Sciatic nerve (tissue), 2 donors: ENCODE measurements at regions not wholly inside any gene's neighbourhood (a gene's known extent, or its start where the extent isn't known, plus 50 kb on each side); places are given as distances from the start of the nearest gene placed in this dataset.
"Not testable (repeated sequence)": the region's sequence is repeated elsewhere in the genome, so short reads cannot be mapped to it uniquely, and the experiment has no call there.

Experiments used
- ATAC-seq: fragments of 200-7000 bp; cut with Tn5 transposase; one replicate; pipeline ENCODE4 v1.9.1; 2020; ENCODE audit warnings: mild to moderate bottlenecking, moderate library complexity
- DNase-seq: peaks from one replicate; pipeline ENCODE4 v3.0.0-alpha.2; 2020; ENCODE audit warnings: low spot score
- intact Hi-C: fragments of 100-400 bp; cut with DNase I; formaldehyde crosslinking; loops from one replicate; pipeline ENCODE4 v1.14.2; 2022
- donor health status: DM: no; HTN: no; CAD: no.
- donor health status: DM: no; HTN: no; CAD: no.

- ATAC-seq (no peak), DNase-seq (no peak)
- intact Hi-C loops: no loop called here
Measured at GRCh38 chr4:160399826-160400225, 1296.9 kb downstream of the RAPGEF2 start.

DNA sequence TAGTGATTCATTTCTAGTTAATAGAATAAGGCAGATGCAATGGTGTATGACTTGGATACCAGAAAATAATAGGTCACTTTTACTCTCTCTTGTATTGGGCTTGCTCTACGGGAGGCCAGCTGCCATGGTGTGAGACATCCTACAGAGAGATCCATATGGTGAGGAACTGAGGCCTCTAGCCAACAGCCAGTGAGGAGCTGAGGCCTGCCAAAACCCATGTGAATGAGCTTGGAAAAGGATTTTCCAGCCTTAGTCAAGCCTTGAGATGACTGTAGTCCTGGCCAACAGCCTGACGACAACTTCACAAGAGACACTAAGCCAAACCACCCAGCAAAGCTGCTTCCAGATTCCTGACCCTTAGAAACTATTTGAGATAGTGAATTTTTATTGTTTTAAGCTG lies 1300.2 kb downstream of the RAPGEF2 start:
- ATAC-seq (no peak), DNase-seq (no peak)
- intact Hi-C loops: no loop called here

DNA sequence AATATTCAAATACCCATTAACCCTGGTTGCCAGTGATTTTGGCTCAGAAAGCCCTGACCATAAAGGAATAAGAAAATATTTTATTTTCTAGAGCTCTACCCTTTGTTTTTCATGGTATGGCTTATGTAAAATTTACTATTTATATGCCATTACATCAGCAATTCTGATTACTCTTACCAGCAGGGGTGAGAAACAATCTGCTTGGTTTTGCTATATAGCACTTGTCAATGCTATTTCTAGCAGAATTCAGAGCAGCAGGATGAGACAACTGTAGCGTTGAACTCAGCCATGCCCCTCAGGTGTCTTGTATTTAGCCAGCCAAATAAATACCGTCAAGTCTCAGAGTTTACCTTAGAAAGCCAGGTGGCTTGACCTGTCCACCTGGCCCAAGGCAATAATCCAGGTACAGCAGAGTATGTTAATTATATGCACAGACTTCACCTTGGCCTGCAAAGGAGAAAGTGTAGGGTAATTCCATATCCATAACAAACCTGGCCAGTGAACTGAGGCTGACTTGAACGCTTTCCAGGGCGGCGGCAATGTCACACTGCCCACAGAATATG lies 1303.5 kb downstream of the RAPGEF2 start:
- ATAC-seq (no peak), DNase-seq (no peak)
- intact Hi-C loops: no loop called here

DNA sequence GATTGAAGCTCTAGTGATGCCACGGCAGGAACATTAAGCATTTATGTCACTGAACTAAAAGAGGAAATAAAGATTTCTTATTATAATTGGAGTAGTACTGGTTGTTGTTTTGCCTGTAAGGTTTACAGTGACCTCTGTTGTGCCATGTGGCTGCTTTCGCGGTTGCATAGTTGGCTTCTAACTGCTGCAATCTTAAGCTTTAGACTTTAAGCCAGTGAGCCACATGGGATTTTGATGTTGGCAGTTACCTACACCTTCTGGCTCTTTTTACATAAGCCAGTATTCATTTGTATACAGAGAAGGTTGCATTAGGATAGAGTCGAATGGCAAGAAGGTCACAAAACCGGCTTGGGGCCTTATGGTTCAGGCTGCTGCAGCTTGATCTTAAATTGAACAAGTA lies 1311.6 kb downstream of the RAPGEF2 start:
- ATAC-seq (no peak), DNase-seq (no peak)
- intact Hi-C loops: no loop called here

- ATAC-seq (no peak), DNase-seq (no peak)
- intact Hi-C loops: no loop called here
Measured at GRCh38 chr4:160423879-160424451, 1321.1 kb downstream of the RAPGEF2 start.

- intact Hi-C loops: no loop called here
- ATAC-seq (no peak), DNase-seq (no peak)
Measured at GRCh38 chr4:160426233-160426632, 1323.4 kb downstream of the RAPGEF2 start.

- intact Hi-C loops: no loop called here
- DNase-seq: no peak
- ATAC-seq: no peak
Measured at GRCh38 chr4:160450876-160451275, 1348.0 kb downstream of the RAPGEF2 start.

DNA sequence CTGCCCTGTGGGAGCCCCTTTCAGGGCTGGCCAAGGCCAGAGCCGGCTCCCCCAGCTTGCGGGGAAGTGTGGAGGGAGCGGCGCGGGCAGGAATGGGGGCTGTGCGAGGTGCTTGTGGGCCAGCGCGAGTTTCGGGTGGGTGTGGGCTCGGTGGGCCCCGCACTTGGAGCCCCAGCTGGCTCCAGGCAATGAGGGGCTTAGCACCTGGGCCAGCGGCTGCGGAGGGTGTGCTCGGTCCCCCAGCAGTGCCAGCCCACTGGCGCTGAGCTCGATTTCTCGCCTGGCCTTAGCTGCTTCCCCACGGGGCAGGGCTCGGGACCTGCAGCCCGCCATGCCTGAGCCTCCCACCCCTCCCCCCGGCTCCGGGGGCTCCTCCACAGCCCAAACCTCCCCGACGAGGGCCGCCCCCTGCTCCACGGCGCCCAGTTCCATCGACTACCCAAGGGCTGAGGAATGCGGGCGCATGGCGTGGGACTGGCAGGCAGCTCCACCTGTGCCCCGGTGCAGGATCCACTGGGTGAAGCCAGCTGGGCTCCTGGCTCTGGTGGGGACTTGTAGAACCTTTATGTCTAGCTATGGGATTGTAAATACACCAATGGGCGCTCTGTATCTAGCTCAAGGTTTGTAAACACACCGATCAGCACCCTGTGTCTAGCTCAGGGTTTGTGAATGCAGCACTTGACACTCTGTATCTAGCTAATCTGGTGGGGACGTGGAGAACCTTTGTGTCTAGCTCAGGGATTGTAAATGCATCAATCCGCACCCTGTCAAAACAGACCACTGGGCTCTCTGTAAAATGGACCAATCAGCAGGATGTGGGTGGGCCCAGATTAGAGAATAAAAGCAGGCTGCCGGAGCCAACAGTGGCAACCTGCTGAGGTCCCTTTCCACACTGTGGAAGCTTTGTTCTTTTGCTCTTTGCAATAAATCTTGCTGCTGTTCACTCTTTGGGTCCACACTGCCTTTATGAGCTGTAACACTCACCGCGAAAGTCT lies 1379.1 kb downstream of the RAPGEF2 start:
- intact Hi-C loops, ATAC-seq: not testable (repeated sequence)

DNA sequence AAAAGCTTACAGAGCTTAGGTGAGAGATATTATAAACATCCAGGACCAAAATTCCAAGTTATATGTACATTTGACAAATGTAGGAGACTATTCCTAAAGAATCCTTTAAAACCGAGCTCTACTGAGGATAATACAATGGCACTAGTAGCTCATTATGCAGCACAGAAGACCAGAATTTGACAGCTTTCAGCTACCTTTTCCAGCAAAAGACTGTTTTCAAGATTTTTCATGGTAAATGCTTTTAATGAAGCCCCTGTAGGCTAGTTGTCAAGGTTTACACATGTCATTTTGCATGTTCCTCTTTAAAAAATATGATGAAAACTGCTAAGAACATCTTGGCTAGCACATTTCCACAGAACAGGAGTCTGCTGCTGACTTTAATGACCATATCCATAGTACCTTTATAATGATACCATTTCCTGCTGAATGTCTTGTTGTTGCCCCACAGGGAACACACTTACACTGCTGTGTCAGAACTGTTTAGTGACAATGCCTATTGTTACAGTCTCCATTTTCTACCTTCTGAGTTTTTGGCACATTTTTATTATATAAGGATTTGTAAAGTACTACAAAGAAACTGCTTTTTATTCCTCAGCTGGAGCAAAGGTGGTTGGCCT lies 1382.3 kb downstream of the RAPGEF2 start:
- no peak for ATAC-seq
- DNase-seq: no peak
- intact Hi-C loops: no loop called here

More for the DNA sequence above, 1379.1 kb downstream of the RAPGEF2 start:
- DNase-seq: not testable (repeated sequence)

- intact Hi-C loops: no loop called here
- DNase-seq (no peak), ATAC-seq (no peak)
Measured at GRCh38 chr4:160492181-160492580, 1389.3 kb downstream of the RAPGEF2 start.

GRCh38 chr4:160493206-160493605 lies 1390.3 kb downstream of the RAPGEF2 start:
- DNase-seq: no peak
- no peak for ATAC-seq
- intact Hi-C loops: no loop called here

DNA sequence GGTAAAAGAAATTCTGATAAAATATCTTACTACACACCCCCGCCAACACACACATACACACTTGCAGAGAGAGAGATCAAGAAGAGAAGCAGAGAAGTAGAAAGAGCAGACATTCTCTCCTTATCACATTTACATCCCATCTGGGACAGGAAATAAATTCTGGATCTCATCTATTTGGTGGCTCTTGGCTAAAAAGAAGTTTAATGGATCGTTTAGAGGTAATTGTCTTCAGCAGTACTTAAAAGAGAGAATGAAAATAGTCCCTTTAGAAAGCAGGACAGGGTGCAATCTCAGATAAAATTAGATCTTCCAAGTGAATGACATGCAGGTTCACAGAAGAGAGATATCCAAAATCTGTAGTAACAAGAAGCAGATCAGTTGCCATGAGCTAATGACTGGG lies 1392.5 kb downstream of the RAPGEF2 start:
- intact Hi-C loops: no loop called here
- ATAC-seq (no peak), DNase-seq (no peak)

- intact Hi-C loops: no loop called here
- no peak for ATAC-seq
- DNase-seq: no peak
Measured at GRCh38 chr4:160498211-160498610, 1395.3 kb downstream of the RAPGEF2 start.

DNA sequence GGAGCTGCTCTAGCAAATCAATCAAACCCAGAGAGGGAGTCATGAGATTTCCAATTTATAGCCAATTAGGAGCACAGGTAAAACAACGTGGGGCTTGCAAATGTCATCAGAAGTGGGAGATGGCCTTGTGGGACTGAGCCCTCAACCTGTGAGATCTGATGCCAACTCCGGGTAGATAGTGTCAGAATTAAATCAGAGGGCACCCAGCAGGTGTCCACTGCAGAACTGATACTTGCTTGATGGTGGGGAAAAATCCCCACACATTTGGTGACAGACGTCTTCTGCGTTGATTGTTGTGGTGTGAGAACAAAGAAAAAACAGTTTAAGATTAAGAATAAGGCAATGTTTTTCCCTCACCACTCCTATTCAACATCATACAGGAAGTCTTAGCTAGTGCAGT lies 1402.8 kb downstream of the RAPGEF2 start:
- DNase-seq (no peak), ATAC-seq (no peak)
- intact Hi-C loops: no loop called here

DNA sequence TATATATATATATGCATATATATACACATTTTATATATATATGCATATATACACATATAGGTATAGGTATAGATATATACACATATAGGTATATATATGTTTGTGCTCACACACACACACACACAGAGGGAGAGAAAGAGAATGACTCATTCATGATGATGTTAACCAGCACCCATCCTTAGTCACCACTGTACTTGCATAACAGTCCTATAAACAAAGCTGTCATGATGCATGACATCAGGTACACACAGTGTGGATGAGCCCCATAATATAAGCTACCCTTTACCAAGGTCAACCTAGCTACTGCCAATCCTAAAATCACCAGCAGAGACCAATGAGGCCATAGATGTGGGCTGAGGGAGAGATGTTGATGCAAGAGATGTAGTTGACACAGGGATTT lies 1408.0 kb downstream of the RAPGEF2 start:
- intact Hi-C loops: no loop called here
- DNase-seq (no peak), ATAC-seq (no peak)

- ATAC-seq (no peak), DNase-seq (no peak)
- intact Hi-C loops: no loop called here
Measured at GRCh38 chr4:160514126-160514525, 1411.2 kb downstream of the RAPGEF2 start.

- intact Hi-C loops: no loop called here
- DNase-seq: no peak
- ATAC-seq: no peak
Measured at GRCh38 chr4:160523231-160523630, 1420.4 kb downstream of the RAPGEF2 start.

DNA sequence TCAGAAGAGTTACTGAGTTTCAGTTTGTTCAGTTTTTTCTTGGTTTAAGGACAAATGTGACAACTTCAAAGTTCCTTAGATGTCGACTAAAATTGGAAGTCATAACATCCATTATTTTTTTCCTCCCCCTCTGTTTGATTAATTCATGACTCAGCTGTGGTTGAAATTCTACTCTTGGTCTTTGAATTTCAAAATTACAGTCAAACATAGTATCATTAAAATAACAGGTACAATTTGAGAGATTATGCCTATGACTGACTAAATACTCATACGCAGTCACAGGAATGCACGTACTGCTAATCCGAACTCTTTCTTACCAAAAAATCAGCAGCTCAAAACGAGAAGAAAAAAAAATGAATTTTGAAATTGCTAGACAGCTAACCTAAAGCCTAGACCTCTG lies 1434.8 kb downstream of the RAPGEF2 start:
- ATAC-seq (no peak), DNase-seq (no peak)
- intact Hi-C loops: no loop called here

GRCh38 chr4:160546201-160546600 lies 1443.3 kb downstream of the RAPGEF2 start:
- ATAC-seq (no peak), DNase-seq (no peak)
- intact Hi-C loops: loop anchor here (5.0 kb wide), 1 partner anchor 454 kb away; no protein-coding TSS in a partner anchor
